Ecto neural progenitor cell (in vitro differentiated cells): ENCODE measurements at regions not wholly inside any gene's neighbourhood (a gene's known extent, or its start where the extent isn't known, plus 50 kb on each side); places are given as distances from the start of the nearest gene placed in this dataset.
"Not testable (repeated sequence)": the region's sequence is repeated elsewhere in the genome, so short reads cannot be mapped to it uniquely, and the experiment has no call there.

Experiments
- DNase-seq: peaks from one replicate; pipeline ENCODE4 v3.0.0-alpha.2; 2018; ENCODE audit warnings: low spot score

- no peak for DNase-seq
Observed at GRCh38 chr3:22386107-22386506, 635.1 kb upstream of the ZNF385D start.

- DNase-seq, result no peak
Observed at GRCh38 chr3:22392286-22392685, 641.3 kb upstream of the ZNF385D start.

- DNase-seq, result no peak
Observed at GRCh38 chr3:22392859-22393258, 641.8 kb upstream of the ZNF385D start.

DNA sequence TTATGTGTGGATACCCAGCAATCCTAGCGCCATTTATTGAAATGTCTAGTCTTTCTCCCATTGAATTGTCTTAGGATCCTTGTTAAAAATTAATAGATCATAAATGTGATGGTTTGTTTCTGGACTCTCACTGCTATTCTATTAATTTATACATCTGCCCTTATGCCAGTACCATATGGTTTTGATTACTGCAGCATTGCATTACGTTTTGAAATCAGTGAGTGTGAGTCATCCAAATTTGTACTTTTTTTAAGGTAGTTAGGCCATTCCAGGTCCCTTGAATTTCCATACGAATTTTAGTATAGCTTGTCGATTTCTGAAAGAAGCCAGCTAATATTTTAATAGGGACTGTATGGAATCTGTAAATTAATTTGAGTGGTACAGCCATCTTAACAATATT is 648.6 kb upstream of the ZNF385D start:
- no peak for DNase-seq

- DNase-seq, result no peak
Observed at GRCh38 chr3:22401499-22401898, 650.5 kb upstream of the ZNF385D start.

- no peak for DNase-seq
Observed at GRCh38 chr3:22414239-22414638, 663.2 kb upstream of the ZNF385D start.

DNA sequence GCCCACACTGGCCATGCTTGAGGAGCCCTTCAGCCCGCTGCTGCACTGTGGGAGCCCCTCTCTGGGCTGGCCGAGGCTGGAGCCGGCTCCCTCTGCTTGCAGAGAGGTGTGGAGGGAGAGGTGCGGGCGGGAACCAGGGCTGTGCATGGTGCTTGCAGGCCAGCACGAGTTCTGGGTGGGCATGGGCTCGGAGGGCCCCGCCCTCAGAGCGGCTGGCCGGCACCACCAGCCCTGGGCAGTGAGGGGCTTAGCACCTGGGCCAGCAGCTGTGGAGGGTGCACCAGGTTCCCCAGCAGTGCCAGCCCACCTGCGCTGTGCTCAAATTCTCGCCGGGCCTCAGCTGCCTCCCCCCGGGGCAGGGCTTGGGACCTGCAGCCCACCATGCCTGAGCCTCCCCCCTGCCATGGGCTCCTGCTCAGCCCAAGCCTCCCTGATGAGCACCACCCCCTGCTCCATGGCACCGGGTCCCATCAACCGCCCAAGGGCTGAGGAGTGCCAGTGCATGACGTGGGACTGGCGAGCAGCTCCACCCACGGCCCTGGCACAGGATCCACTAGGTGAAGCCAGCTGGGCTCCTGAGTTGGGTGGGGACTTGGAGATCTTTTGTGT is 665.9 kb upstream of the ZNF385D start:
- DNase-seq, result not testable (repeated sequence)

- DNase-seq, result no peak
Observed at GRCh38 chr3:22419261-22419660, 668.3 kb upstream of the ZNF385D start.

GRCh38 chr3:22421589-22421988 is 670.6 kb upstream of the ZNF385D start:
- DNase-seq, result no peak

DNA sequence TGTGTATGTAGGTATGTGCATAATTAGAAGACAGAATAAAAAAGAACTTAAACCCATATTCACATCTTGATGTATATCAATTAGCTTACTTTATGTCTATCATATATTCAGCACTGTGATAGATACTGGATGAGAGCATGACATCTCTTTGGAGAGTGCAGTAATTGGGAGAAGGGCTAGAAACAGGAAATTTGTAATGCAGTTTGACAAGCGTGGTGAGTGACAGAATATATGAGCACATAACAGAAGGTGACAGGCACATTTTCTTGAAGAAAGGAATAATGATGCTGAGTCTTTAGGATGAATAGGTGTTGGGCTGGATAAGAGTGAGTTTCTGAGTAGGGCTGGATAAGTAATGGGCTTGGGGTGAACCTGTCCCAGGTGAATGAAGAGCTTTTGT is 680.3 kb upstream of the ZNF385D start:
- no peak for DNase-seq

GRCh38 chr3:22439626-22440025 is 688.6 kb upstream of the ZNF385D start:
- DNase-seq, result no peak

DNA sequence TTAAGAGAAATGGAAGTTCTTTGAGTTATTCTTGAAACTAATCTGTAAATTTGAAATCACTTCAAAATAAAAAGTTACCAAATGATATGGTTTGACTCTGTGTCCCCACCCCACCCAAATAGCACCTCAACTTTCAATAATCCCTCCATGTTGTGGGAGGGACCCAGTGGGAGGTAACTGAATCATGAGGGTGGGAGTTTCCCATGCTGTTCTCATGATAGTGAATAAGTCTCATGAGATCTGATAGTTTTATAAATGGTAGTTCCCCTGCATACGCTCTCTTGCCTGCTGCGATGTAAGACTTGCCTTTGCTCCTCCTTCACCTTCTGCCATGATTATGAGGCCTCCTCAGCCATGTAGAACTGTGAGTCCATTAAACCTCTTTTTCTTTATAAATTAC is 690.7 kb upstream of the ZNF385D start:
- DNase-seq, result no peak

- no peak for DNase-seq
Observed at GRCh38 chr3:22443571-22444233, 692.7 kb upstream of the ZNF385D start.

GRCh38 chr3:22445336-22445735 is 694.3 kb upstream of the ZNF385D start:
- DNase-seq, result not testable (repeated sequence)

- no peak for DNase-seq
Observed at GRCh38 chr3:22450786-22451400, 699.9 kb upstream of the ZNF385D start.

DNA sequence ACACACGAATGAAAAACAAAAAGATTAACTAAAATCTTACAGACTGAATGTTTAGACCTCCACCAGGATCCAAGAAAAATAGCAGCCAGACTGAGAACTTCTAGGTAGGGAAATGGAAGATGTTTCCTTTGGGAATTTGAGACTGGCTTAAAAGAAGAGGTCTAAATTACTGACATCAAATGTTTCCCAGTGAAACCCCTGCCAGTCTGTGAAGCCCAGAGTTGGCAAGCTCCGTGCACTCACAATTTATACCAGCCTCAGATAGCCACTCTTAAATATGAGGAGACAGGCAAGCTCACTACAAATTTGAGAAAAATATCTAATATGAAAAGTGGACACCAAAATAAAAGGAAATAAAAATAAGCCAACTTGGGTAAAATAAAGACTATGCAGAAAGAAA is 700.5 kb upstream of the ZNF385D start:
- DNase-seq, result no peak

- DNase-seq, result no peak
Observed at GRCh38 chr3:22453906-22454535, 703.0 kb upstream of the ZNF385D start.

DNA sequence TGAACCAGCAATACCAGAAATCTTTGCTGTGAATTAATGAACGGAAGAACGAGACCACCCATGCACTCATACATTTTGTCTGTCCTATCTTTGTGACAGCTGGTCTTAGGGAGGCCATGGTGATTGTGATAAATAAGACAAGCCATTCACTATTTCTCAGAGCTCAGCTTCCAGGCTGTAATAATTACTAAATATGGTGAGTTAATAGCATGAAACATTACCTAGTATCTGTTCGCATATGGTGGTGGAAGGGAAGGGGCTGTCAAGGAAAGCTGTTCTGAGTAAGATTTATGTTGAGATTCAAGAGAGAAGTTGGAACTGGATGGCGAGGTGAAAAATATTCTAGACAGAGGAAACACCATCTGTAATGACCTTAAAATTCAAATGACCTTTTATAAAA is 719.0 kb upstream of the ZNF385D start:
- no peak for DNase-seq

- no peak for DNase-seq
Observed at GRCh38 chr3:22471557-22471956, 720.5 kb upstream of the ZNF385D start.

DNA sequence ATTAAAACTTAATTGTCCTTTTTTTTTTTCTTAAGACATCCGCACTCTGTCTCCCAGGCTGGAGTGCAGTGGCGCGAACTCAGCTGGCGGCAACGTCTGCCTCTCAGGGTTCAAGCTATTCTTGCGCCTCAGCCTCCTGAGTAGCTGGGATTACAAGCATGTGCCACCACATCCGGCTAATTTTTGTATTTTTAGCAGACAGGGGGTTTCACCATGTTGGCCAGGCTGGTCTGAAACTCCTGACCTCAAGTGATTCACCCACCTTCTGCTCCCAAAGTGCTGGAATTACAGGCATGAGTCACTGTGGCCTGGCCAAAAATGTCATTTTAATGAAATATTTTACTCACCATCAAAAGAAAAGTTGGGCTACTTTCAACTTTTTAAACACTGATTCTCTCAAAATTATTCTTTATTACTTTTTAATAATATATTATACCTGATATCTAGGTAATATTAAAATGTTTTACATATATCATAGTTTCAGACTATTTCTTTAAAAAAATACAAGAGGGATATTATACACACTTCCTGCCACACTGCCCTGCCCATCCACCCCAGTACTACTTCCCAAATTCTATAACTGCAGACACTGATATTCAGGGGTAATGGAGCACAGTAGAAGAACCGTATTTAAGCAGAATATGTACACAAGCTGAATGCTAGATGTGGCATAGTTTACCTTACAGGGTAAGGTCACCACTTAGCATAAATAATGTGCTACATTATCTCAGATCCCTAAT is 723.9 kb upstream of the ZNF385D start:
- DNase-seq, result no peak

GRCh38 chr3:22475665-22476240 is 724.7 kb upstream of the ZNF385D start:
- no peak for DNase-seq

DNA sequence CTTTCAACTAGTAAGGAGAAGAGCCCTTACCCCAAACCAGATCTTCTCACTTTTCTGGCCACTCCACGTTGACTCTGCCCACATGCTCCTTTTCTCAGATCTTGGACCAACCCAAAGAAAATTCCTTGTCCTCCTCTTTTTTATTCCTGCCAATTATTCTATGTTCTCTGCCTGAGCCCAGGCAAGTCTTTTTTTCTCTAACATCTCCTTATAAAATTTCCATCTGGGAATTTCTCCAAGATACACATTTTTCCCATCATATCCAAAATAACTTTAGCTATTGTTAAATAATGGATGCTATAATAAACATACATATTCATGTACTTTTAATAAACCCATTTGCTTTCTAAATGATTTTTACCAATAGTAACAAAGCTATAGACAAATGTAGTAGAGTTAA is 726.0 kb upstream of the ZNF385D start:
- no peak for DNase-seq
